ENCODE measurements at regions not wholly inside any gene's neighbourhood (a gene's known extent, or its start where the extent isn't known, plus 50 kb on each side); places are given as distances from the start of the nearest gene placed in this dataset.

GRCh38 chr1:4563586-4563985 lies 90.8 kb upstream of the AJAP1 start:
- Histone ChIP-seq H3K9ac (no peak overlapping the region), H3K36me3 (ENCODE audit: insufficient read depth) (no peaks in the 10 kb centered on the region), H3K79me2 (ENCODE audit: insufficient read depth, low read depth) (no peaks in the 10 kb centered on the region), H3K4me1 (ENCODE audit: low read depth, poor library complexity, severe bottlenecking) (no peaks in the 10 kb centered on the region), H3K4me3 (IDR thresholded peaks at IDR 0.05; ENCODE audit: insufficient read depth, low read depth, low read length) (no peak overlapping the region), H3K4me2 (no peak overlapping the region), H3K27ac (no peak overlapping the region), H3K27me3 (ENCODE audit: insufficient read depth, low read depth) (no peaks in the 10 kb centered on the region), H4K20me1 (ENCODE audit: insufficient read depth) (no peaks in the 10 kb centered on the region), H2AFZ (ENCODE audit: low read depth) (no peak overlapping the region)
- TF ChIP-seq CTCF (conservative IDR thresholded peaks at IDR 0.05; ENCODE audit: low read depth, low read length), result no peak

- Histone ChIP-seq H3K9ac (no peak overlapping the region), H3K27ac (no peak overlapping the region), H3K4me2 (no peak overlapping the region), H3K36me3 (ENCODE audit: insufficient read depth) (no peaks in the 10 kb centered on the region), H3K79me2 (ENCODE audit: insufficient read depth, low read depth) (no peaks in the 10 kb centered on the region), H2AFZ (ENCODE audit: low read depth) (no peak overlapping the region), H4K20me1 (ENCODE audit: insufficient read depth) (no peaks in the 10 kb centered on the region), H3K27me3 (ENCODE audit: insufficient read depth, low read depth) (no peaks in the 10 kb centered on the region), H3K4me3 (IDR thresholded peaks at IDR 0.05; ENCODE audit: insufficient read depth, low read depth, low read length) (no peak overlapping the region), H3K4me1 (ENCODE audit: low read depth, poor library complexity, severe bottlenecking) (no peaks in the 10 kb centered on the region)
- no peak for TF ChIP-seq CTCF (conservative IDR thresholded peaks at IDR 0.05; ENCODE audit: low read depth, low read length)
Measured at GRCh38 chr1:4564051-4564450, 90.4 kb upstream of the AJAP1 start.

- no peaks in the 10 kb centered on the region for H3K4me1 ChIP-seq (ENCODE audit: low read depth, poor library complexity, severe bottlenecking)
- H4K20me1 ChIP-seq (ENCODE audit: insufficient read depth), result no peaks in the 10 kb centered on the region
- H3K79me2 ChIP-seq (ENCODE audit: insufficient read depth, low read depth), result no peaks in the 10 kb centered on the region
- no peak overlapping the region for H3K4me3 ChIP-seq (IDR thresholded peaks at IDR 0.05; ENCODE audit: insufficient read depth, low read depth, low read length)
- no peak overlapping the region for H2AFZ ChIP-seq (ENCODE audit: low read depth)
- H3K36me3 ChIP-seq (ENCODE audit: insufficient read depth), result no peaks in the 10 kb centered on the region
- H3K27me3 ChIP-seq (ENCODE audit: insufficient read depth, low read depth), result no peaks in the 10 kb centered on the region
- no peak overlapping the region for H3K4me2 ChIP-seq
- TF ChIP-seq CTCF (conservative IDR thresholded peaks at IDR 0.05; ENCODE audit: low read depth, low read length), result no peak
- H3K27ac ChIP-seq, result no peak overlapping the region
- H3K9ac ChIP-seq, result no peak overlapping the region
Measured at GRCh38 chr1:4565166-4565565, 89.2 kb upstream of the AJAP1 start.

- no peak overlapping the region for H2AFZ ChIP-seq (ENCODE audit: low read depth)
- no peaks in the 10 kb centered on the region for H3K79me2 ChIP-seq (ENCODE audit: insufficient read depth, low read depth)
- no peaks in the 10 kb centered on the region for H3K36me3 ChIP-seq (ENCODE audit: insufficient read depth)
- no peaks in the 10 kb centered on the region; the same call in 1 of the 2 replicates for H3K27me3 ChIP-seq (ENCODE audit: insufficient read depth, low read depth)
- no peaks in the 10 kb centered on the region for H3K4me1 ChIP-seq (ENCODE audit: low read depth, poor library complexity, severe bottlenecking)
- TF ChIP-seq CTCF (conservative IDR thresholded peaks at IDR 0.05; ENCODE audit: low read depth, low read length), result no peak
- no peak overlapping the region for H3K4me2 ChIP-seq
- no peak overlapping the region for H3K9ac ChIP-seq
- no peak overlapping the region for H3K27ac ChIP-seq
- H4K20me1 ChIP-seq (ENCODE audit: insufficient read depth), result no peaks in the 10 kb centered on the region
- H3K4me3 ChIP-seq (IDR thresholded peaks at IDR 0.05; ENCODE audit: insufficient read depth, low read depth, low read length), result no peak overlapping the region
Measured at GRCh38 chr1:4565801-4566449, 88.5 kb upstream of the AJAP1 start.
